Psoas muscle (tissue), 7 donors: ENCODE measurements at regions not wholly inside any gene's neighbourhood (a gene's known extent, or its start where the extent isn't known, plus 50 kb on each side); places are given as distances from the start of the nearest gene placed in this dataset.

Experiments used
- ATAC-seq, 4 donors: fragments of 200-7000 bp; cut with Tn5 transposase; one replicate each; pipeline ENCODE4 v1.9.1; 2020; ENCODE audit warnings: moderate library complexity in 3 of 4, mild to moderate bottlenecking in 2 of 4
- DNase-seq, 2 donors: peaks; one replicate each; pipeline ENCODE4 v3.0.0-alpha.2; 2020
- H3K27ac ChIP-seq: fragments of 200-600 bp; one replicate; pipeline ENCODE4 v1.8.0; 2022
- H3K27me3 ChIP-seq, 3 donors: fragments of 200-600 bp in 1 of 3; one replicate each; pipeline versions ENCODE4 v1.6.1 to v1.8.0; 2013 to 2022; ENCODE audit warnings: low read length in 2 of 3, mild to moderate bottlenecking in 2 of 3, moderate library complexity in 1 of 3; ENCODE audit not compliant: insufficient read depth in 3 of 3
- H3K36me3 ChIP-seq, 2 donors: fragments of 200-600 bp in 1 of 2; one replicate each; pipeline versions ENCODE4 v1.6.1 to v1.8.0; 2013 to 2022; ENCODE audit warnings: low read depth in 1 of 2, mild to moderate bottlenecking in 1 of 2, moderate library complexity in 1 of 2; ENCODE audit not compliant: insufficient read depth in 1 of 2
- H3K4me1 ChIP-seq: fragments of 200-600 bp; one replicate; pipeline ENCODE4 v1.8.0; 2022
- H3K4me3 ChIP-seq: fragments of 200-600 bp; one replicate; pipeline ENCODE4 v1.8.0; 2022; ENCODE audit warnings: mild to moderate bottlenecking
- H3K9me3 ChIP-seq: fragments of 200-600 bp; one replicate; pipeline ENCODE4 v1.8.0; 2022
- CTCF ChIP-seq: fragments of 200-600 bp; IDR thresholded peaks from one replicate; pipeline ENCODE4 v1.8.0; 2022; ENCODE audit warnings: antibody characterized with exemption
- WGBS, 3 donors: extraction: QIAGEN DNeasy Blood & Tissue Kit; methylation state at CpG; one replicate each; pipeline versions ENCODE4 v1.1.6 to v1.1.7; 2013; 5-methylcytosine and 5-hydroxymethylcytosine counted together
- intact Hi-C, 2 donors: fragments of 100-400 bp; cut with DNase I; formaldehyde crosslinking; loops; one replicate each; pipeline versions ENCODE4 v1.11.0 to v1.14.2; 2022
- donor health status: healthy with polysubstance abuse.
- donor health status: DM: no; HTN: no; CAD: no; lungs with moderate emphysema.
- donor health status: Bipolar disorder and iron deficiency.
- donor health status: healthy.
- donor health status: DM: yes; HTN: yes; CAD: no.
- donor health status: DM: no; HTN: no; CAD: no.
- donor health status: DM: yes; HTN: yes; CAD: no.

- no peak overlapping the region for H3K27ac ChIP-seq
- intact Hi-C loops, result no loop called here
- H3K4me1 ChIP-seq, result no peaks in the 10 kb centered on the region
- H3K27me3 ChIP-seq, result peaks cover 0 to 68% (median 13%) of the 10 kb centered on the region in 3 donors
- no peak for TF ChIP-seq CTCF
- ATAC-seq (no peak), DNase-seq (peak in 1 of 2 donors; percentile 39)
- WGBS, 3 donors, result 52 to 61% (median 58%) methylated on average over 15 to 17 of the region's 17 CpGs
- H3K4me3 ChIP-seq, result no peak overlapping the region
- H3K9me3 ChIP-seq, result no peaks in the 10 kb centered on the region
- H3K36me3 ChIP-seq, result no peaks in the 10 kb centered on the region
These were observed 136.2 kb upstream of the LPCAT1 start for GRCh38 chr5:1660001-1660400.

GRCh38 chr5:1659100-1659981 lies 135.6 kb upstream of the LPCAT1 start:
- TF ChIP-seq CTCF, result no peak
- Histone ChIP-seq H3K4me1 (no peaks in the 10 kb centered on the region), H3K9me3 (no peaks in the 10 kb centered on the region), H3K27ac (no peak overlapping the region), H3K4me3 (no peak overlapping the region), H3K27me3 (peaks cover 0 to 68% (median 13%) of the 10 kb centered on the region in 3 donors), H3K36me3 (no peaks in the 10 kb centered on the region)
- intact Hi-C loops, result no loop called here
- 45 to 63% (median 51%) methylated on average over 18 to 23 of the region's 23 CpGs for WGBS, 3 donors
- ATAC-seq (no peak), DNase-seq (peak in 1 of 2 donors; percentile 25)

- DNase-seq (peak in 1 of 2 donors; percentile 28), ATAC-seq (no peak)
- Histone ChIP-seq H3K4me3 (no peak overlapping the region), H3K27ac (no peak overlapping the region), H3K27me3 (peaks cover 0 to 68% (median 13%) of the 10 kb centered on the region in 3 donors), H3K4me1 (no peaks in the 10 kb centered on the region), H3K9me3 (no peaks in the 10 kb centered on the region), H3K36me3 (no peaks in the 10 kb centered on the region)
- intact Hi-C loops, result no loop called here
- WGBS, 3 donors, result 63 to 70% (median 67%) methylated on average over 14 of the region's 14 CpGs
- no peak for TF ChIP-seq CTCF
These were observed 134.9 kb upstream of the LPCAT1 start for GRCh38 chr5:1658665-1659064.

- H3K36me3 ChIP-seq, result no peaks in the 10 kb centered on the region
- intact Hi-C loops, result no loop called here
- H3K4me1 ChIP-seq, result no peaks in the 10 kb centered on the region
- no peaks in the 10 kb centered on the region for H3K9me3 ChIP-seq
- H3K27ac ChIP-seq, result no peak overlapping the region
- H3K27me3 ChIP-seq, result peaks cover 0 to 79% (median 22%) of the 10 kb centered on the region in 3 donors
- H3K4me3 ChIP-seq, result no peak overlapping the region
- ATAC-seq (no peak), DNase-seq (peak in 1 of 2 donors; percentile 34)
- no peak for TF ChIP-seq CTCF
- 51 to 61% (median 59%) methylated on average over 16 of the region's 16 CpGs for WGBS, 3 donors
These were observed 133.5 kb upstream of the LPCAT1 start for GRCh38 chr5:1657161-1657741.
